ENCODE measurements at regions not wholly inside any gene's neighbourhood (a gene's known extent, or its start where the extent isn't known, plus 50 kb on each side); places are given as distances from the start of the nearest gene placed in this dataset.
A peak's percentile ranks its signal among the peaks of the same experiment; 100 is the strongest.

GRCh38 chr3:99430348-99431134 is 207.9 kb upstream of the COL8A1 start:
- DNase-seq = no peak

- no peak for DNase-seq
Measured at GRCh38 chr3:99429502-99429901, 208.9 kb upstream of the COL8A1 start.

- DNase-seq = no peak
Measured at GRCh38 chr3:99425930-99426329, 212.5 kb upstream of the COL8A1 start.

GRCh38 chr3:99419116-99419515 is 219.3 kb upstream of the COL8A1 start:
- no peak for DNase-seq

GRCh38 chr3:99418709-99419108 is 219.7 kb upstream of the COL8A1 start:
- DNase-seq = no peak

- no peak for DNase-seq
Measured at GRCh38 chr3:99418209-99418635, 220.2 kb upstream of the COL8A1 start.

- DNase-seq = no peak
Measured at GRCh38 chr3:99413504-99413903, 224.9 kb upstream of the COL8A1 start.

GRCh38 chr3:99410789-99411311 is 227.5 kb upstream of the COL8A1 start:
- peak; percentile 34 for DNase-seq

- no peak for DNase-seq
Measured at GRCh38 chr3:99409961-99410360, 228.4 kb upstream of the COL8A1 start.

GRCh38 chr3:99407257-99407656 is 231.1 kb upstream of the COL8A1 start:
- DNase-seq = no peak

- DNase-seq = no peak
Measured at GRCh38 chr3:99402755-99403154, 235.6 kb upstream of the COL8A1 start.

- DNase-seq = no peak
Measured at GRCh38 chr3:99400352-99400751, 238.0 kb upstream of the COL8A1 start.

- no peak for DNase-seq
Measured at GRCh38 chr3:99396651-99397275, 241.6 kb upstream of the COL8A1 start.

GRCh38 chr3:99394831-99395778 is 243.3 kb upstream of the COL8A1 start:
- no peak for DNase-seq

- DNase-seq = no peak
Measured at GRCh38 chr3:99393961-99394360, 244.4 kb upstream of the COL8A1 start.

- DNase-seq = no peak
Measured at GRCh38 chr3:99388780-99389179, 249.6 kb upstream of the COL8A1 start.

- no peak for DNase-seq
Measured at GRCh38 chr3:99384596-99384995, 253.8 kb upstream of the COL8A1 start.

GRCh38 chr3:99376926-99377325 is 261.5 kb upstream of the COL8A1 start:
- no peak for DNase-seq

GRCh38 chr3:99373846-99374210 is 264.6 kb upstream of the COL8A1 start:
- DNase-seq = no peak

GRCh38 chr3:99373088-99373845 is 265.1 kb upstream of the COL8A1 start:
- peak; percentile 10 for DNase-seq

- no peak for DNase-seq
Measured at GRCh38 chr3:99366663-99367429, 271.5 kb upstream of the COL8A1 start.

- no peak for DNase-seq
Measured at GRCh38 chr3:99365979-99366378, 272.4 kb upstream of the COL8A1 start.

Measured in retina (tissue), 1 donor.